IPS DF 6.9 (cell line): ENCODE measurements at regions not wholly inside any gene's neighbourhood (a gene's known extent, or its start where the extent isn't known, plus 50 kb on each side); places are given as distances from the start of the nearest gene placed in this dataset.
"Not testable (repeated sequence)": the region's sequence is repeated elsewhere in the genome, so short reads cannot be mapped to it uniquely, and the experiment has no call there.

ENCODE experiments used
- DNase-seq: peaks from one replicate; pipeline ENCODE4 v3.0.0-alpha.2; 2013; ENCODE audit warnings: low read depth, low spot score
- H3K27ac ChIP-seq: one replicate; pipeline ENCODE4 v1.5.1; 2013; ENCODE audit warnings: low read length, control low read depth
- H3K27me3 ChIP-seq: 2 replicates; pipeline ENCODE4 v1.6.1; 2013; ENCODE audit warnings: mild to moderate bottlenecking, low read length; ENCODE audit not compliant: control insufficient read depth, insufficient read depth
- H3K36me3 ChIP-seq: 2 replicates; pipeline ENCODE4 v1.6.1; 2013; ENCODE audit warnings: low read length; ENCODE audit not compliant: control insufficient read depth, insufficient read depth
- H3K4me1 ChIP-seq: 2 replicates; pipeline ENCODE4 v1.6.1; 2013; ENCODE audit warnings: low read length; ENCODE audit not compliant: control insufficient read depth, insufficient read depth
- H3K4me3 ChIP-seq: 2 replicates; pipeline ENCODE4 v1.5.1; 2013; ENCODE audit warnings: mild to moderate bottlenecking, low read length
- H3K9me3 ChIP-seq: 2 replicates; pipeline ENCODE4 v1.6.1; 2013; ENCODE audit warnings: low read length, inconsistent platforms; ENCODE audit not compliant: control insufficient read depth, insufficient read depth
- WGBS: extraction: QIAGEN DNeasy Blood & Tissue Kit; methylation state at CpG from one replicate; pipeline ENCODE4 v1.1.7; 2013; ENCODE audit warnings: mixed read lengths, missing lambda C conversion rate; ENCODE audit not compliant: insufficient read length, insufficient coverage; 5-methylcytosine and 5-hydroxymethylcytosine counted together

GRCh38 chr5:39755452-39755851, 330.7 kb upstream of the DAB2 start:
- no peak for DNase-seq
- no peaks in the 10 kb centered on the region for H3K4me1 ChIP-seq
- no peak overlapping the region for H3K4me3 ChIP-seq
- H3K27me3 ChIP-seq = no peaks in the 10 kb centered on the region
- no peaks in the 10 kb centered on the region for H3K36me3 ChIP-seq
- no peaks in the 10 kb centered on the region for H3K9me3 ChIP-seq
- H3K27ac ChIP-seq = no peak overlapping the region

DNA sequence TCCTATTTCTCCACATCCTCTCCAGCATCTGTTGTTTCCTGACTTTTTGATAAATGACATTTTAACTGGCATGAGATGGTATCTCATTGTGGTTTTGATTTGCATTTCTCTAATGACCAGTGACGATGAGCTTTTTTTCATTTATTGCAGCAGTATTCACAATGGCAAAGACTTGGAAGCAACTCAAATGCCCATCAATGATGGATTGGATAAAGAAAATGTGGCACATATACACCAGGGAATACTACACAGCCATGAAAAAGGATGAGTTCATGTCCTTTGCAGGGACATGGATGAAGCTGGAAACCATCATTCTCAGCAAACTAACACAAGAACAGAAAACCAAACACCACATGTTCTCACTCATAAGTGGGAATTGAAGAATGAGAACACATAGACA, 329.0 kb upstream of the DAB2 start:
- not testable (repeated sequence) for H3K4me1 ChIP-seq, DNase-seq, H3K27me3 ChIP-seq, H3K4me3 ChIP-seq, H3K9me3 ChIP-seq, H3K27ac ChIP-seq, H3K36me3 ChIP-seq
- no CpG with 5 or more reads among the region's 1 CpG for WGBS

GRCh38 chr5:39750661-39751060, 325.9 kb upstream of the DAB2 start:
- Histone ChIP-seq H3K27ac (no peak overlapping the region), H3K36me3 (no peaks in the 10 kb centered on the region), H3K9me3 (no peaks in the 10 kb centered on the region), H3K4me1 (no peaks in the 10 kb centered on the region), H3K27me3 (no peaks in the 10 kb centered on the region), H3K4me3 (no peak overlapping the region)
- no CpG with 5 or more reads among the region's 4 CpGs for WGBS
- DNase-seq = no peak

DNA sequence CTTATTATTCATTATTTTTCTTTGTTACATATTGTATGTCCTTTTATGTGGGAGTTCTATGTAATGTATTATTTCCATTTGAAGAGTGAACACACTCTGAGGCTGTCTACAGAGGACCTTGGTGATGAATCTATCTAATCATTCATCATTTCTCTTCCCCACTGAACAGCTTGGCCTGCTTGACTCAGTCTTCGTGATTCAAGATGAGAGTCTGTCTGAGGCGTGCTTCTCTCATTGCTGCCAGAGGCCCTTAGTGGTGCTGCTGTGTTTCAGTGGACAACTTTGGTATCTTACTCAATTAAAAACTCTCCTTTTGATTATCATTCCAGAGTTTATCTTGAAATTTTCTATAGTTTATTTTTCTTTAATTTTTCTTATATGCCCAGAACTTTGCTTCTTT, 318.1 kb upstream of the DAB2 start:
- Histone ChIP-seq H3K9me3 (no peaks in the 10 kb centered on the region), H3K4me1 (no peaks in the 10 kb centered on the region), H3K27me3 (no peaks in the 10 kb centered on the region), H3K36me3 (no peaks in the 10 kb centered on the region), H3K4me3 (no peak overlapping the region), H3K27ac (no peak overlapping the region)
- WGBS = no CpG with 5 or more reads among the region's 2 CpGs
- no peak for DNase-seq

DNA sequence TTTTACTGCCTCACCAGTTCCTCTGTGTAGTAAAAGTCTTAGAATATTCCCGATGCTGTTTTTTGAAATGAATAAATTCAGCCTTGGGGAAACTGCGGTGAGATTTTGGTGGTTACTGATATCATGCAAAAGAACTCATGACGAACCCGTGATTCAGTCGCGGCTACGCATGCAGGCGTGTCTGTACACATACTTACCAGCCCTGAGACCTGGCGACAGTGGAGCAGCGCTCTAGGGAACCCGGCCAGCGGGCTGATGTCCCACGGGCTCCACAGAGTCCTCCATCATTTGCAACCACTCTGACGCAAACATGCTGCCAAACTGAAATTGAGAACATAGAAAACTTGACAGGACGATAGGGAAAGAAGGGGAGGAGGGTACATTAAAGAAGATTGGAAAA, 315.6 kb upstream of the DAB2 start:
- DNase-seq = no peak
- Histone ChIP-seq H3K27me3 (no peaks in the 10 kb centered on the region), H3K9me3 (no peaks in the 10 kb centered on the region), H3K27ac (no peak overlapping the region), H3K36me3 (no peaks in the 10 kb centered on the region), H3K4me1 (no peaks in the 10 kb centered on the region), H3K4me3 (no peak overlapping the region)
- WGBS = no CpG with 5 or more reads among the region's 15 CpGs

DNA sequence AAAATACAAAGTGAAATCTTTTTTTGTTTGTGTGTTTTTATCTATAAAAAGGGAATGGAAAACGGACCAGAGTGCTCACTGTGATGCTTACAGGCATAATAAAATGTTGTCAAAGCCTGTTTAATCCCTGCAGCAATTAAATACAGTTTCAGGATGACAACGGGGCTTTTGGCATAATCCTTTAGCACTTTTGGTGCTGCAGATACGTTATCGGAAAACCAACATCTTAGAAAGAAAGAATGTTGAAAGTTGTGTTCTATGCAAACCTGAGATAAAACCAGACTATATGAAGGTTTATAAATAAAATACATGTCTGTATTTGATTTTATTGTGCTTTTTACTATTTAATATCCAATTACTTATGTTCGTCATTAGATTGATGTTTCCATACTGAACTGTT, 307.4 kb upstream of the DAB2 start:
- H3K27ac ChIP-seq = no peak overlapping the region
- H3K4me1 ChIP-seq = no peaks in the 10 kb centered on the region
- WGBS = no CpG with 5 or more reads among the region's 5 CpGs

GRCh38 chr5:39730699-39731098, 305.9 kb upstream of the DAB2 start:
- no peak for DNase-seq
- Histone ChIP-seq H3K4me3 (no peak overlapping the region), H3K27me3 (no peaks in the 10 kb centered on the region), H3K9me3 (no peaks in the 10 kb centered on the region), H3K27ac (no peak overlapping the region), H3K4me1 (no peaks in the 10 kb centered on the region), H3K36me3 (no peaks in the 10 kb centered on the region)
- no CpG with 5 or more reads among the region's 1 CpG for WGBS

More for the DNA sequence above, 307.4 kb upstream of the DAB2 start:
- Histone ChIP-seq H3K9me3 (no peaks in the 10 kb centered on the region), H3K27me3 (no peaks in the 10 kb centered on the region), H3K4me3 (no peak overlapping the region), H3K36me3 (no peaks in the 10 kb centered on the region)
- DNase-seq = no peak

DNA sequence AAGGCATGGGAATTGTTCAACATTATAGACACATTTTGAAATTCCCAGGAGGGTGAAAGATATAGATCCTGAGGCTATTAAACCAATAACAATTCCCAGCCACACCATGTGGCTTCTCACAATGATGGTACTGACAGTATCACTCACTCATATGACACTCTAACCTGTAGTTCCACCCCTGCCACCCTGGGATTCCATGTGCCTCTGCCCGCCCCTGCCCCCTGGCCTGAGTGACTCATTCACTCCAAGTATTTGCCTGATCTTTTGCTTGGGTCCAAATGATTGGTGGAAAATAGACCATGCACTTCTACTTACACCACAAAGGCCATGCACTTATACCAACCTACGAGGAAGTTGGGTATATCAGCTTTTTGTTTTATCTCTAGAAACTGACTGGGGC, 305.2 kb upstream of the DAB2 start:
- H3K4me1 ChIP-seq = no peaks in the 10 kb centered on the region
- H3K36me3 ChIP-seq = no peaks in the 10 kb centered on the region
- no peaks in the 10 kb centered on the region for H3K9me3 ChIP-seq
- DNase-seq = no peak
- no peaks in the 10 kb centered on the region for H3K27me3 ChIP-seq
- H3K27ac ChIP-seq = no peak overlapping the region
- no CpG with 5 or more reads among the region's 2 CpGs for WGBS
- no peak overlapping the region for H3K4me3 ChIP-seq

DNA sequence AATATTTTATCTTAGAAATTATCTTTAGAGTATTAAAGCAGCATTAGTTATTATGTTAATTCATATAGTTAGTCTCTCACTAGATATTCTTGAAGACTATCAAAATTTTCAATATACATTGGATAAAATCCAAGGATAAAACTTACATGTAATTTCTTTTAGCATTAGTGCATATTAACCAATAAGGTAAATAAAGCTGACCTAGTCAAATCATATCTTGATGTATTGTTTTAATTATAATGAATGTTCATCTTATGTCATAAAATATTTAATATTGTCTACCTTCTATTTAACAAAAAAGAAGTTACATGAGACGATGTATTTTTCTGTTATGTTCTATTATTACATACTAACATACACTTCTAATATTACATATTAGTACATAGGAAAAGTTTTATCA, 301.7 kb upstream of the DAB2 start:
- no CpG with 5 or more reads among the region's 1 CpG for WGBS

GRCh38 chr5:39721394-39721793, 296.6 kb upstream of the DAB2 start:
- H3K27me3 ChIP-seq = no peaks in the 10 kb centered on the region
- no peaks in the 10 kb centered on the region for H3K36me3 ChIP-seq
- H3K4me3 ChIP-seq = no peak overlapping the region
- no peak for DNase-seq
- H3K9me3 ChIP-seq = no peaks in the 10 kb centered on the region; the same call in 1 of the 2 replicates
- H3K27ac ChIP-seq = no peak overlapping the region
- no CpG with 5 or more reads among the region's 30 CpGs for WGBS
- H3K4me1 ChIP-seq = no peaks in the 10 kb centered on the region

More for the DNA sequence above, 301.7 kb upstream of the DAB2 start:
- Histone ChIP-seq H3K27ac (no peak overlapping the region), H3K4me1 (no peaks in the 10 kb centered on the region), H3K27me3 (no peaks in the 10 kb centered on the region), H3K4me3 (no peak overlapping the region), H3K9me3 (no peaks in the 10 kb centered on the region), H3K36me3 (no peaks in the 10 kb centered on the region)
- DNase-seq = no peak

GRCh38 chr5:39720136-39720535, 295.4 kb upstream of the DAB2 start:
- no peaks in the 10 kb centered on the region for H3K27me3 ChIP-seq
- no peaks in the 10 kb centered on the region for H3K4me1 ChIP-seq
- no peaks in the 10 kb centered on the region; the same call in 1 of the 2 replicates for H3K9me3 ChIP-seq
- no peak for DNase-seq
- no peak overlapping the region for H3K27ac ChIP-seq
- no peak overlapping the region for H3K4me3 ChIP-seq
- no peaks in the 10 kb centered on the region for H3K36me3 ChIP-seq
- WGBS = no CpG with 5 or more reads among the region's 3 CpGs
